ENCODE measurements at regions not wholly inside any gene's neighbourhood (a gene's known extent, or its start where the extent isn't known, plus 50 kb on each side); places are given as distances from the start of the nearest gene placed in this dataset.

- no peak for TF ChIP-seq CTCF (tag by site-specific recombination; IDR thresholded peaks at IDR 0.05)
- TF ChIP-seq ZBTB6 (tag by site-specific recombination; IDR thresholded peaks at IDR 0.05): no peak
- TF ChIP-seq ZBTB49 (tag by site-specific recombination; IDR thresholded peaks at IDR 0.05; ENCODE audit: low read depth): no peak
Observed at GRCh38 chr14:97005934-97006333, 208.8 kb downstream of the VRK1 start (continued).

- CTCF ChIA-PET: no interaction called here
- no peak for TF ChIP-seq ZSCAN5A (tag by site-specific recombination; IDR thresholded peaks at IDR 0.05)
- no peak for TF ChIP-seq ZNF335 (tag by site-specific recombination; conservative IDR thresholded peaks at IDR 0.05)
- no peak for TF ChIP-seq KLF1 (tag by site-specific recombination; IDR thresholded peaks at IDR 0.05)
- no peak for TF ChIP-seq EGR2 (tag by site-specific recombination; IDR thresholded peaks at IDR 0.05; ENCODE audit: low read depth)
- TF ChIP-seq ZNF19 (tag by site-specific recombination; IDR thresholded peaks at IDR 0.05; ENCODE audit: low read depth): no peak
- no peak for TF ChIP-seq ZNF184 (tag by site-specific recombination; IDR thresholded peaks at IDR 0.05)
- no peak for TF ChIP-seq BCL11B (tag by site-specific recombination; IDR thresholded peaks at IDR 0.05; ENCODE audit: low read depth)
- TF ChIP-seq OSR2 (tag by site-specific recombination; IDR thresholded peaks at IDR 0.05): no peak
- no peak for TF ChIP-seq ZNF843 (tag by site-specific recombination; IDR thresholded peaks at IDR 0.05)
- no peak for TF ChIP-seq ZNF670 (tag by site-specific recombination; IDR thresholded peaks at IDR 0.05; ENCODE audit: low read depth)
- no peak for TF ChIP-seq ZNF521 (tag by site-specific recombination; IDR thresholded peaks at IDR 0.05)
- TF ChIP-seq ZNF692 (tag by site-specific recombination; IDR thresholded peaks at IDR 0.05): no peak
- TF ChIP-seq ZBTB17 (tag by site-specific recombination; IDR thresholded peaks at IDR 0.05): no peak
- TF ChIP-seq ZBTB44 (tag by site-specific recombination; IDR thresholded peaks at IDR 0.05): no peak
- no peak for TF ChIP-seq ZBTB49 (tag by site-specific recombination; IDR thresholded peaks at IDR 0.05; ENCODE audit: low read depth)
- TF ChIP-seq ZNF830 (tag by site-specific recombination; IDR thresholded peaks at IDR 0.05; ENCODE audit: low read depth): no peak
Observed at GRCh38 chr14:97010491-97011160, 213.4 kb downstream of the VRK1 start.

More at GRCh38 chr14:97010491-97011160, 213.4 kb downstream of the VRK1 start:
- H3K4me1 ChIP-seq (ENCODE audit: control insufficient read depth, insufficient read depth, low read length): no peaks in the 10 kb centered on the region
- H3K27ac ChIP-seq (ENCODE audit: extremely low read depth, low read depth, low read length): no peak overlapping the region
- H3K9me3 ChIP-seq (ENCODE audit: control insufficient read depth, insufficient read depth, low read depth, low read length): no peaks in the 10 kb centered on the region
- POLR2A ChIA-PET: no interaction called here
- H3K36me3 ChIP-seq (ENCODE audit: control insufficient read depth in 2 of 2, insufficient read depth in 1 of 2, low read length in 2 of 2): no peaks in the 10 kb centered on the region
- no peak overlapping the region for H3K4me3 ChIP-seq (ENCODE audit: low read depth, low read length)
